HEK293T (cell line): ENCODE measurements at regions not wholly inside any gene's neighbourhood (a gene's known extent, or its start where the extent isn't known, plus 50 kb on each side); places are given as distances from the start of the nearest gene placed in this dataset.

Experiments
- ARNT ChIP-seq: fragments of 450-650 bp; IDR thresholded peaks from 2 replicates; pipeline ENCODE4 v1.6.1; 2017; ENCODE audit warnings: mild to moderate bottlenecking
- ELF4 ChIP-seq: fragments of 450-650 bp; IDR thresholded peaks from 2 replicates; pipeline ENCODE4 v1.6.1; 2017; ENCODE audit warnings: antibody characterized with exemption
- FOXA1 ChIP-seq: fragments of 450-650 bp; IDR thresholded peaks from 2 replicates; pipeline ENCODE4 v1.6.1; 2016; ENCODE audit warnings: mild to moderate bottlenecking
- L3MBTL2 ChIP-seq: fragments of 450-650 bp; conservative IDR thresholded peaks from 2 replicates; pipeline ENCODE4 v1.6.1; 2016; ENCODE audit warnings: mild to moderate bottlenecking
- SUZ12 ChIP-seq: fragments of 450-650 bp; IDR thresholded peaks from 2 replicates; pipeline ENCODE4 v1.6.1; 2016; ENCODE audit warnings: mild to moderate bottlenecking

- TF ChIP-seq ELF4 (no peak), SUZ12 (no peak), L3MBTL2 (no peak), FOXA1 (no peak), ARNT (no peak)
These were observed 145.4 kb upstream of the C1orf21 start for GRCh38 chr1:184241446-184241845.
